Tibial nerve (tissue), 4 donors: ENCODE measurements at regions not wholly inside any gene's neighbourhood (a gene's known extent, or its start where the extent isn't known, plus 50 kb on each side); places are given as distances from the start of the nearest gene placed in this dataset.
A peak's percentile ranks its signal among the peaks of the same experiment; 100 is the strongest.

Experiments
- DNase-seq, 2 donors: peaks; one replicate each; pipeline ENCODE4 v3.0.0-alpha.2; 2019; ENCODE audit warnings: low spot score in 2 of 2
- H3K27ac ChIP-seq, 4 donors: fragments of 200-600 bp; sonication (generic) in 3 of 4; one replicate each; pipeline ENCODE4 v1.5.1; 2017 to 2019; ENCODE audit warnings: mild to moderate bottlenecking in 1 of 4
- H3K27me3 ChIP-seq, 2 donors: fragments of 200-600 bp; sonication (generic) in 1 of 2; one replicate each; pipeline versions ENCODE4 v1.5.1 to v1.6.0; 2017 to 2019
- H3K36me3 ChIP-seq, 3 donors: fragments of 200-600 bp; sonication (generic); one replicate each; pipeline ENCODE4 v1.5.1; 2018 to 2019
- H3K4me1 ChIP-seq, 4 donors: fragments of 200-600 bp; sonication (generic) in 3 of 4; one replicate each; pipeline ENCODE4 v1.5.1; 2017 to 2019
- H3K4me3 ChIP-seq, 4 donors: fragments of 200-600 bp; sonication (generic) in 3 of 4; one replicate each; pipeline ENCODE4 v1.5.1; 2017 to 2019; ENCODE audit warnings: mild to moderate bottlenecking in 1 of 4, moderate library complexity in 1 of 4
- H3K9me3 ChIP-seq, 4 donors: fragments of 200-600 bp; sonication (generic) in 3 of 4; one replicate each; pipeline ENCODE4 v1.5.1; 2017 to 2019
- CTCF ChIP-seq, 5 experiments: fragments of 200-600 bp in 3 of 5; fragments of 450-650 bp in 2 of 5; sonication (generic) in 3 of 5; IDR thresholded peaks; one replicate each; pipeline ENCODE4 v1.5.1; 2016 to 2019; ENCODE audit warnings: antibody characterized with exemption in 5 of 5, mild to moderate bottlenecking in 3 of 5, moderate library complexity in 2 of 5
- EP300 ChIP-seq, 2 donors: sonication (generic); formaldehyde crosslinking; IDR thresholded peaks; one replicate each; pipeline ENCODE4 v1.6.1; 2017; ENCODE audit warnings: antibody characterized with exemption in 2 of 2, mild to moderate bottlenecking in 1 of 2
- POLR2A ChIP-seq, 2 donors: fragments of 450-650 bp; IDR thresholded peaks; one replicate each; pipeline ENCODE4 v1.6.1; 2017; ENCODE audit warnings: antibody characterized with exemption in 2 of 2, mild to moderate bottlenecking in 2 of 2, moderate library complexity in 2 of 2
- WGBS, 2 donors: methylation state at CpG; one replicate each; pipeline ENCODE4 v1.1.5; 2018; 5-methylcytosine and 5-hydroxymethylcytosine counted together

- Histone ChIP-seq H3K4me1 (peaks cover 0 to 67% (median 21%) of the 10 kb centered on the region in 4 donors), H3K27ac (peak overlapping the region in 1 of 4 donors; percentile 91), H3K36me3 (no peaks in the 10 kb centered on the region), H3K27me3 (no peaks in the 10 kb centered on the region), H3K4me3 (no peak overlapping the region), H3K9me3 (peaks cover 0 to 18% (median 0%) of the 10 kb centered on the region in 4 donors)
- WGBS, 2 donors = 83% methylated on average over 5 of the region's 5 CpGs
- no peak for DNase-seq
- TF ChIP-seq CTCF (IDR thresholded peaks at IDR 0.05) (no peak), POLR2A (IDR thresholded peaks at IDR 0.05) (no peak), EP300 (IDR thresholded peaks at IDR 0.05) (no peak)
Observed at GRCh38 chr12:124695861-124696260, 128.4 kb upstream of the NCOR2 start.

- WGBS, 2 donors = 51 to 67% methylated on average over 12 to 14 of the region's 14 CpGs
- Histone ChIP-seq H3K36me3 (no peaks in the 10 kb centered on the region), H3K27ac (peak overlapping the region in 2 of 4 donors; percentile 67 to 91), H3K4me1 (peaks cover 0 to 58% (median 16%) of the 10 kb centered on the region in 4 donors), H3K9me3 (peaks cover 0 to 18% (median 0%) of the 10 kb centered on the region in 4 donors), H3K27me3 (no peaks in the 10 kb centered on the region), H3K4me3 (no peak overlapping the region)
- DNase-seq = peak in 1 of 2 donors; percentile 39
- TF ChIP-seq CTCF (IDR thresholded peaks at IDR 0.05) (peak in 1 of 5 experiments; percentile 36), POLR2A (IDR thresholded peaks at IDR 0.05) (no peak), EP300 (IDR thresholded peaks at IDR 0.05) (peak in 1 of 2 donors; percentile 73)
Observed at GRCh38 chr12:124694846-124695497, 127.6 kb upstream of the NCOR2 start.

GRCh38 chr12:124694250-124694649 is 126.8 kb upstream of the NCOR2 start:
- Histone ChIP-seq H3K36me3 (no peaks in the 10 kb centered on the region), H3K4me3 (no peak overlapping the region), H3K4me1 (peaks cover 0 to 55% (median 16%) of the 10 kb centered on the region in 4 donors), H3K27me3 (no peaks in the 10 kb centered on the region), H3K9me3 (peaks cover 0 to 20% (median 0%) of the 10 kb centered on the region in 4 donors), H3K27ac (peak overlapping the region in 1 of 4 donors; percentile 91)
- 61 to 64% methylated on average over 5 of the region's 5 CpGs for WGBS, 2 donors
- no peak for TF ChIP-seq EP300 (IDR thresholded peaks at IDR 0.05)
- TF ChIP-seq POLR2A (IDR thresholded peaks at IDR 0.05) = no peak
- TF ChIP-seq CTCF (IDR thresholded peaks at IDR 0.05) = no peak
- DNase-seq = no peak

GRCh38 chr12:124693111-124693723 is 125.8 kb upstream of the NCOR2 start:
- TF ChIP-seq POLR2A (IDR thresholded peaks at IDR 0.05) (no peak), EP300 (IDR thresholded peaks at IDR 0.05) (no peak), CTCF (IDR thresholded peaks at IDR 0.05) (no peak)
- Histone ChIP-seq H3K36me3 (no peaks in the 10 kb centered on the region), H3K4me3 (no peak overlapping the region), H3K27ac (no peak overlapping the region), H3K9me3 (peaks cover 0 to 20% (median 0%) of the 10 kb centered on the region in 4 donors), H3K27me3 (no peaks in the 10 kb centered on the region), H3K4me1 (peaks cover 0 to 50% (median 15%) of the 10 kb centered on the region in 4 donors)
- DNase-seq = no peak
- WGBS, 2 donors = 79% methylated on average over 17 of the region's 17 CpGs

GRCh38 chr12:124692443-124692842 is 125.0 kb upstream of the NCOR2 start:
- Histone ChIP-seq H3K27me3 (no peaks in the 10 kb centered on the region), H3K9me3 (peaks cover 0 to 20% (median 0%) of the 10 kb centered on the region in 4 donors), H3K27ac (no peak overlapping the region), H3K36me3 (no peaks in the 10 kb centered on the region), H3K4me3 (no peak overlapping the region), H3K4me1 (peaks cover 0 to 50% (median 18%) of the 10 kb centered on the region in 4 donors)
- no peak for DNase-seq
- TF ChIP-seq CTCF (IDR thresholded peaks at IDR 0.05) (no peak), EP300 (IDR thresholded peaks at IDR 0.05) (no peak), POLR2A (IDR thresholded peaks at IDR 0.05) (no peak)
